H9 (cell line): ENCODE measurements at regions not wholly inside any gene's neighbourhood (a gene's known extent, or its start where the extent isn't known, plus 50 kb on each side); places are given as distances from the start of the nearest gene placed in this dataset.

Experiments used
- DNase-seq: peaks from one replicate; pipeline ENCODE4 v3.0.0-alpha.2; 2017
- H2AFZ ChIP-seq: one replicate; pipeline ENCODE4 v1.6.1; 2013; ENCODE audit warnings: mild to moderate bottlenecking, low read length, control low read depth, moderate library complexity
- H2AK5ac ChIP-seq: 2 replicates; pipeline ENCODE4 v1.6.1; 2013; ENCODE audit warnings: low read length, control low read depth, mixed read lengths; ENCODE audit not compliant: insufficient read length
- H2BK120ac ChIP-seq: one replicate; pipeline ENCODE4 v1.6.1; 2013; ENCODE audit warnings: low read depth, mild to moderate bottlenecking, low read length, control low read depth, inconsistent platforms; ENCODE audit not compliant: poor library complexity, severe bottlenecking
- H2BK12ac ChIP-seq: 2 replicates; pipeline ENCODE4 v1.6.1; 2013; ENCODE audit warnings: low read length, control low read depth, mixed read lengths, low read depth; ENCODE audit not compliant: insufficient read length
- H2BK15ac ChIP-seq: 2 replicates; pipeline ENCODE4 v1.6.1; 2013; ENCODE audit warnings: low read depth, low read length, control low read depth
- H2BK20ac ChIP-seq: one replicate; pipeline ENCODE4 v1.6.1; 2013; ENCODE audit warnings: low read depth, mild to moderate bottlenecking, low read length, control low read depth, inconsistent platforms; ENCODE audit not compliant: poor library complexity, severe bottlenecking
- H2BK5ac ChIP-seq: 2 replicates; pipeline ENCODE4 v1.6.1; 2013; ENCODE audit warnings: low read length, control low read depth, mixed read lengths; ENCODE audit not compliant: insufficient read length
- H3K14ac ChIP-seq: 2 replicates; pipeline ENCODE4 v1.6.1; 2013; ENCODE audit warnings: low read length, control low read depth; ENCODE audit not compliant: insufficient read depth
- H3K18ac ChIP-seq: 2 replicates; pipeline ENCODE4 v1.6.1; 2013; ENCODE audit warnings: low read depth, mild to moderate bottlenecking, mixed read lengths, low read length, control low read depth; ENCODE audit not compliant: insufficient read length
- H3K23ac ChIP-seq: 2 replicates; pipeline ENCODE4 v1.6.1; 2013; ENCODE audit warnings: low read length, control low read depth, mixed read lengths, low read depth; ENCODE audit not compliant: insufficient read length
- H3K23me2 ChIP-seq: 2 replicates; pipeline ENCODE4 v1.6.1; 2013; ENCODE audit warnings: low read depth, mild to moderate bottlenecking, mixed read lengths, low read length, control low read depth; ENCODE audit not compliant: insufficient read length, poor library complexity, severe bottlenecking
- H3K27ac ChIP-seq: 2 replicates; pipeline ENCODE4 v1.5.1; 2013; ENCODE audit warnings: low read length, control low read depth, mixed read lengths, low read depth; ENCODE audit not compliant: insufficient read length
- H3K27me3 ChIP-seq: 2 replicates; pipeline ENCODE4 v1.6.1; 2013; ENCODE audit warnings: low read length, control low read depth, inconsistent platforms; ENCODE audit not compliant: insufficient read depth
- H3K4ac ChIP-seq: 2 replicates; pipeline ENCODE4 v1.6.1; 2013; ENCODE audit warnings: low read depth, mild to moderate bottlenecking, control low read depth, inconsistent platforms, low read length, moderate library complexity
- H3K4me1 ChIP-seq: 2 replicates; pipeline ENCODE4 v1.6.1; 2013; ENCODE audit warnings: low read length, control low read depth, inconsistent platforms; ENCODE audit not compliant: insufficient read depth
- H3K4me2 ChIP-seq: 2 replicates; pipeline ENCODE4 v1.6.1; 2013; ENCODE audit warnings: low read length, control low read depth, mixed read lengths; ENCODE audit not compliant: insufficient read length, insufficient read depth
- H3K56ac ChIP-seq: 2 replicates; pipeline ENCODE4 v1.6.1; 2013; ENCODE audit warnings: low read depth, mild to moderate bottlenecking, mixed read lengths, low read length, control low read depth; ENCODE audit not compliant: insufficient read length
- H3K79me1 ChIP-seq: 2 replicates; pipeline ENCODE4 v1.6.1; 2013; ENCODE audit warnings: low read depth, mild to moderate bottlenecking, moderate library complexity, low read length, control low read depth, inconsistent platforms; ENCODE audit not compliant: insufficient read depth, poor library complexity, severe bottlenecking
- H3K79me2 ChIP-seq: 2 replicates; pipeline ENCODE4 v1.6.1; 2013; ENCODE audit warnings: low read length, control low read depth, inconsistent platforms; ENCODE audit not compliant: insufficient read depth
- H3K9ac ChIP-seq: 2 replicates; pipeline ENCODE4 v1.6.1; 2013; ENCODE audit warnings: low read length, control low read depth, mixed read lengths; ENCODE audit not compliant: insufficient read length; ENCODE audit errors: extremely low read depth
- H3K9me3 ChIP-seq: one replicate; pipeline ENCODE4 v1.6.1; 2013; ENCODE audit warnings: low read depth, low read length, inconsistent platforms; ENCODE audit not compliant: control insufficient read depth
- H3T11ph ChIP-seq: one replicate; pipeline ENCODE4 v1.6.1; 2013; ENCODE audit warnings: mild to moderate bottlenecking, low read length, control low read depth, inconsistent platforms
- H4K20me1 ChIP-seq: one replicate; pipeline ENCODE4 v1.6.1; 2013; ENCODE audit not compliant: control insufficient read depth, insufficient read length, insufficient read depth
- H4K5ac ChIP-seq: 2 replicates; pipeline ENCODE4 v1.6.1; 2013; ENCODE audit warnings: low read depth, mild to moderate bottlenecking, mixed read lengths, low read length, control low read depth; ENCODE audit not compliant: insufficient read length
- H4K8ac ChIP-seq: replicated peaks from 2 replicates; pipeline ENCODE4 v1.6.1; 2013; ENCODE audit warnings: low read length, control low read depth, mixed read lengths, low read depth; ENCODE audit not compliant: insufficient read length
- H4K91ac ChIP-seq: 2 replicates; pipeline ENCODE4 v1.6.1; 2013; ENCODE audit warnings: low read depth, mild to moderate bottlenecking, moderate library complexity, mixed read lengths, low read length, control low read depth; ENCODE audit not compliant: insufficient read length
- H3K27ac Mint-ChIP-seq, 3 experiments: 2 replicates in 2 of 3; 3 replicates in 1 of 3; pipeline ENCODE4 v1.8.0; 2020 to 2021; ENCODE audit warnings: mixed read lengths in 3 of 3, mild to moderate bottlenecking in 1 of 3, moderate library complexity in 1 of 3
- H3K27me3 Mint-ChIP-seq: 2 replicates; pipeline ENCODE4 v1.8.0; 2021; ENCODE audit warnings: low read depth, mild to moderate bottlenecking, moderate library complexity, mixed read lengths
- H3K36me3 Mint-ChIP-seq, 3 experiments: 2 replicates in 2 of 3; 3 replicates in 1 of 3; pipeline ENCODE4 v1.8.0; 2020 to 2021; ENCODE audit warnings: low read depth in 3 of 3, mixed read lengths in 3 of 3; ENCODE audit not compliant: insufficient read depth in 1 of 3
- H3K4me1 Mint-ChIP-seq, 2 experiments: 2 replicates each; pipeline ENCODE4 v1.8.0; 2020; ENCODE audit warnings: mixed read lengths in 2 of 2
- H3K4me3 Mint-ChIP-seq, 2 experiments: 2 replicates in 1 of 2; 3 replicates in 1 of 2; pipeline ENCODE4 v1.8.0; 2020 to 2021; ENCODE audit warnings: mild to moderate bottlenecking in 2 of 2, mixed read lengths in 2 of 2, moderate library complexity in 1 of 2
- H3K9me3 Mint-ChIP-seq, 2 experiments: 2 replicates in 1 of 2; 3 replicates in 1 of 2; pipeline ENCODE4 v1.8.0; 2020; ENCODE audit warnings: mild to moderate bottlenecking in 2 of 2, mixed read lengths in 2 of 2, moderate library complexity in 1 of 2
- CTCF ChIP-seq: fragments of 200-600 bp; sonication (generic); conservative IDR thresholded peaks from 3 replicates; pipeline ENCODE4 v1.8.0; 2021; ENCODE audit warnings: antibody characterized with exemption, mild to moderate bottlenecking
- WGBS: extraction: QIAGEN DNeasy Blood & Tissue Kit; methylation state at CpG from one replicate; pipeline ENCODE4 v1.1.7; 2013; ENCODE audit warnings: missing lambda C conversion rate, low lambda C conversion rate, mixed read lengths; ENCODE audit not compliant: insufficient read length; ENCODE audit errors: extremely low coverage; 5-methylcytosine and 5-hydroxymethylcytosine counted together

DNA sequence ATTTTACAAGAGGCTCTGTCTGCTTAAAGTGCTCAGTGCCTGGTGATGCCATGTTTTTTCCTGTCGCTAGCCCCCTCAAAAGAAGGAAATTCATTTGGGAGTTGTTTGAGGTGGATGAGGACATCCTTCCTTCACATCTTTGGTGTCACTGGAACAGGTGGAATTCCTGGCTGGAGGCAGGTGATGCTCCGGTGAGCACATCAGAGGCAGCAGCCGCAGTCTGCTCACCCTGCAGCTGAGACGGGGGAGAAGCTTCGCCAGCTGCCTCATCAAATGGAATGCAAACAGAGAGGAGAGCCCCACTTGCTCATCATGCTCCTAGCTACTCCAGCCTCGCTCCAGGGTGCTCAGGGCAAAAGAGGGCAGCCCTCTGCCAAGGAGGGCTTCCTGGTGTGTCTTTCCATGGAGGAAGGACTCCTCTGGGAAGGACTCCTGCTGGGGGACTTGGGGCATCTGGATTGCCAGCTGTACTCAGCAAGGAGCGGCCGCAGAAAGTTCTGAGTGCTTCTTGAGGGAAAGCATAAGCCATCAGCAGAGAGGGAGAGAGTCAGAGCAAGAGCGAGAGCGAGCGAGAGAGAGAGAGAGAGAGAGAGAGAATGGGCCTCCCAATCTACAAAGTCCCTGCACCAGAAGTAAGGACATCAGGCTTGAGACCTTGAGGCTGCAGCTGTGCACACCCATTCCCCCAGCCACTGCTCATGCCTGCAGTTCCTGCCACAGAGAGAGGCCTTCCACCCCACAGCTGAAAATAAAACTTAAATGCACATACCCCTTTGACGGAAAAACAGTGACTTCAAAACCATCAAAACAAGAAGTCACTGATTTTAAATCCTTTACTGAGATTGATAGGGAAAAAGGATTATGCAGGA lies 74.3 kb upstream of the UBL3 start:
- H3K27ac ChIP-seq = no peak overlapping the region
- no peak overlapping the region for H4K8ac ChIP-seq
- Mint-ChIP-seq H3K9me3 (no peaks in the 10 kb centered on the region), H3K27me3 (peaks cover 3% of the 10 kb centered on the region), H3K27ac (no peak overlapping the region), H3K4me1 (peaks cover 17 to 21% of the 10 kb centered on the region in 2 experiments), H3K4me3 (no peak overlapping the region), H3K36me3 (no peaks in the 10 kb centered on the region)
- no peak overlapping the region for H3T11ph ChIP-seq
- no peak overlapping the region for H2BK20ac ChIP-seq
- no peak overlapping the region for H3K18ac ChIP-seq
- H2BK120ac ChIP-seq = no peak overlapping the region
- no peak overlapping the region for H4K91ac ChIP-seq
- TF ChIP-seq CTCF = no peak
- no peaks in the 10 kb centered on the region for H3K9me3 ChIP-seq
- H4K20me1 ChIP-seq = no peaks in the 10 kb centered on the region
- WGBS = no CpG with 5 or more reads among the region's 12 CpGs
- DNase-seq = no peak
- no peaks in the 10 kb centered on the region for H3K79me2 ChIP-seq
- no peak overlapping the region for H2AFZ ChIP-seq
- H3K56ac ChIP-seq = no peak overlapping the region
- no peak overlapping the region for H3K4me2 ChIP-seq
- no peak overlapping the region for H2BK5ac ChIP-seq
- no peak overlapping the region for H2BK15ac ChIP-seq
- H3K14ac ChIP-seq = no peak overlapping the region; the same call in 1 of the 2 replicates
- H3K23ac ChIP-seq = no peak overlapping the region
- no peak overlapping the region for H3K9ac ChIP-seq
- no peak overlapping the region for H2AK5ac ChIP-seq
- H3K23me2 ChIP-seq = no peaks in the 10 kb centered on the region
- no peak overlapping the region for H4K5ac ChIP-seq
- H3K79me1 ChIP-seq = no peaks in the 10 kb centered on the region
- H3K27me3 ChIP-seq = no peaks in the 10 kb centered on the region
- H3K4ac ChIP-seq = no peak overlapping the region
- H3K4me1 ChIP-seq = no peaks in the 10 kb centered on the region; the same call in 1 of the 2 replicates
- H2BK12ac ChIP-seq = no peak overlapping the region
